ENCODE measurements at regions not wholly inside any gene's neighbourhood (a gene's known extent, or its start where the extent isn't known, plus 50 kb on each side); places are given as distances from the start of the nearest gene placed in this dataset.

DNA sequence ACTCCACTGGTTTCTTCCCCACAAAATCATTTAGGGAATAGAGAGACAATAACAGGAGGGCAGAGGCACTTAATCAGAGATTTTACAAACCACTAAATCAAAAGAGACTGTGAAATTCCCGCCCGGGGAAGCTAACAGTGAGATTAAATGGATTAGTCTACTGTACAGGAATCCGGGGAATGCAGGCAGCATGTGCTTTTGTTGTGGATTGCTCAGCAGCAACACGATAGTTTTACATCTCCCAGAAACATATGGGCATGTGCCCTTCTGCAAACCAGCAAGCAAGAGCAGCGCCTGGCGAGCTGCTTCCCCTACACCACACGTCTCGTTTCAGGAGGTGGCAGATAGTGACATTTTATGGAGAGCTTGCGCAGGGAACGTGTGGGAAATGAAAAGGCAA lies 382.3 kb downstream of the CD83 start:
- TF ChIP-seq ZFP30 (CRISPR knock-in tag; IDR thresholded peaks at IDR 0.05) (no peak), GLIS3 (CRISPR knock-in tag; IDR thresholded peaks at IDR 0.05) (no peak), SNAI2 (CRISPR knock-in tag; IDR thresholded peaks at IDR 0.05) (no peak), RARB (CRISPR knock-in tag; IDR thresholded peaks at IDR 0.05) (no peak), ZNF565 (CRISPR knock-in tag; conservative IDR thresholded peaks at IDR 0.05; ENCODE audit: low read depth) (no peak), PPARA (CRISPR knock-in tag; IDR thresholded peaks at IDR 0.05; ENCODE audit: borderline replicate concordance) (no peak), ZNF70 (CRISPR knock-in tag; IDR thresholded peaks at IDR 0.05) (no peak), OSR1 (CRISPR knock-in tag; IDR thresholded peaks at IDR 0.05) (no peak)
- TF ChIP-seq, protein P1, sequence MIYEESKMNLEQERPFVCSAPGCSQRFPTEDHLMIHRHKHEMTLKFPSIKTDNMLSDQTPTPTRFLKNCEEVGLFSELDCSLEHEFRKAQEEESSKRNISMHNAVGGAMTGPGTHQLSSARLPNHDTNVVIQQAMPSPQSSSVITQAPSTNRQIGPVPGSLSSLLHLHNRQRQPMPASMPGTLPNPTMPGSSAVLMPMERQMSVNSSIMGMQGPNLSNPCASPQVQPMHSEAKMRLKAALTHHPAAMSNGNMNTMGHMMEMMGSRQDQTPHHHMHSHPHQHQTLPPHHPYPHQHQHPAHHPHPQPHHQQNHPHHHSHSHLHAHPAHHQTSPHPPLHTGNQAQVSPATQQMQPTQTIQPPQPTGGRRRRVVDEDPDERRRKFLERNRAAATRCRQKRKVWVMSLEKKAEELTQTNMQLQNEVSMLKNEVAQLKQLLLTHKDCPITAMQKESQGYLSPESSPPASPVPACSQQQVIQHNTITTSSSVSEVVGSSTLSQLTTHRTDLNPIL (CRISPR knock-in tag; IDR thresholded peaks at IDR 0.05; ENCODE audit: low read depth), result no peak
- TF ChIP-seq, protein P2, sequence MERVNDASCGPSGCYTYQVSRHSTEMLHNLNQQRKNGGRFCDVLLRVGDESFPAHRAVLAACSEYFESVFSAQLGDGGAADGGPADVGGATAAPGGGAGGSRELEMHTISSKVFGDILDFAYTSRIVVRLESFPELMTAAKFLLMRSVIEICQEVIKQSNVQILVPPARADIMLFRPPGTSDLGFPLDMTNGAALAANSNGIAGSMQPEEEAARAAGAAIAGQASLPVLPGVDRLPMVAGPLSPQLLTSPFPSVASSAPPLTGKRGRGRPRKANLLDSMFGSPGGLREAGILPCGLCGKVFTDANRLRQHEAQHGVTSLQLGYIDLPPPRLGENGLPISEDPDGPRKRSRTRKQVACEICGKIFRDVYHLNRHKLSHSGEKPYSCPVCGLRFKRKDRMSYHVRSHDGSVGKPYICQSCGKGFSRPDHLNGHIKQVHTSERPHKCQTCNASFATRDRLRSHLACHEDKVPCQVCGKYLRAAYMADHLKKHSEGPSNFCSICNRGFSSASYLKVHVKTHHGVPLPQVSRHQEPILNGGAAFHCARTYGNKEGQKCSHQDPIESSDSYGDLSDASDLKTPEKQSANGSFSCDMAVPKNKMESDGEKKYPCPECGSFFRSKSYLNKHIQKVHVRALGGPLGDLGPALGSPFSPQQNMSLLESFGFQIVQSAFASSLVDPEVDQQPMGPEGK (CRISPR knock-in tag; IDR thresholded peaks at IDR 0.05; ENCODE audit: borderline replicate concordance), result no peak
